Lung (tissue), 11 donors: ENCODE measurements at regions not wholly inside any gene's neighbourhood (a gene's known extent, or its start where the extent isn't known, plus 50 kb on each side); places are given as distances from the start of the nearest gene placed in this dataset.
"Not testable (repeated sequence)": the region's sequence is repeated elsewhere in the genome, so short reads cannot be mapped to it uniquely, and the experiment has no call there.

ENCODE experiments used
- ATAC-seq: fragments of 200-7000 bp; cut with Tn5 transposase; one replicate; pipeline ENCODE4 v1.9.1; 2020; ENCODE audit warnings: moderate number of reproducible peaks; ENCODE audit not compliant: insufficient read depth, low FRiP score
- DNase-seq, 3 donors: peaks; one replicate each; pipeline ENCODE4 v3.0.0-alpha.2; 2013 to 2017
- H3K27ac ChIP-seq, 2 donors: one replicate each; pipeline ENCODE4 v1.5.1; 2013; ENCODE audit warnings: mild to moderate bottlenecking in 2 of 2, moderate library complexity in 2 of 2, control low read depth in 1 of 2, inconsistent platforms in 1 of 2, low read depth in 1 of 2, low read length in 1 of 2
- H3K27me3 ChIP-seq, 3 donors: one replicate each; pipeline ENCODE4 v1.5.1; 2013; ENCODE audit warnings: low read length in 2 of 3; ENCODE audit not compliant: control insufficient read depth in 3 of 3, insufficient read depth in 3 of 3
- H3K36me3 ChIP-seq, 4 donors: one replicate each; pipeline ENCODE4 v1.5.1; 2013; ENCODE audit warnings: low read length in 4 of 4, mild to moderate bottlenecking in 1 of 4, moderate library complexity in 1 of 4; ENCODE audit not compliant: control insufficient read depth in 4 of 4, insufficient read depth in 4 of 4
- H3K4me1 ChIP-seq, 5 donors: one replicate each; pipeline ENCODE4 v1.5.1; 2013; ENCODE audit warnings: low read length in 5 of 5, mild to moderate bottlenecking in 2 of 5, moderate library complexity in 1 of 5; ENCODE audit not compliant: control insufficient read depth in 5 of 5, insufficient read depth in 5 of 5
- H3K4me3 ChIP-seq: one replicate; pipeline ENCODE4 v1.5.1; 2013; ENCODE audit warnings: mild to moderate bottlenecking, control low read depth, moderate library complexity
- H3K9ac ChIP-seq, 2 donors: one replicate each; pipeline ENCODE4 v1.5.1; 2013; ENCODE audit warnings: low read length in 2 of 2, control low read depth in 1 of 2; ENCODE audit not compliant: insufficient read depth in 1 of 2
- H3K9me3 ChIP-seq, 4 donors: one replicate each; pipeline ENCODE4 v1.5.1; 2013; ENCODE audit warnings: low read length in 3 of 4, mild to moderate bottlenecking in 1 of 4, moderate library complexity in 1 of 4; ENCODE audit not compliant: control insufficient read depth in 4 of 4, insufficient read depth in 3 of 4
- CTCF ChIP-seq: IDR thresholded peaks from 2 replicates; pipeline ENCODE4 v1.5.1; 2012; ENCODE audit warnings: mild to moderate bottlenecking; ENCODE audit errors: control extremely low read depth, extremely low read depth
- WGBS, 2 donors: extraction: QIAGEN DNeasy Blood & Tissue Kit; methylation state at CpG; one replicate each; pipeline ENCODE4 v1.1.7; 2013; 5-methylcytosine and 5-hydroxymethylcytosine counted together
- donor health status: control.
- donor health status: control.
- donor health status: Bipolar disorder and iron deficiency.
- donor health status: healthy.
- donor health status: DM: yes; HTN: yes; CAD: no.

GRCh38 chr11:116368784-116369183 is 404.0 kb downstream of the BUD13 start:
- Histone ChIP-seq H3K27me3 (no peaks in the 10 kb centered on the region), H3K27ac (no peak overlapping the region), H3K36me3 (no peaks in the 10 kb centered on the region), H3K9me3 (peaks cover 0 to 4% (median 0%) of the 10 kb centered on the region in 4 donors), H3K4me1 (peaks cover 0 to 6% (median 2%) of the 10 kb centered on the region in 5 donors), H3K4me3 (no peak overlapping the region), H3K9ac (no peak overlapping the region)
- no peak for ATAC-seq
- no peak for DNase-seq
- 67 to 74% methylated on average over 5 of the region's 5 CpGs for WGBS, 2 donors
- no peak for TF ChIP-seq CTCF

- H3K27ac ChIP-seq: no peak overlapping the region
- no peak for ATAC-seq
- peaks cover 0 to 6% (median 2%) of the 10 kb centered on the region in 5 donors for H3K4me1 ChIP-seq
- 32 to 38% methylated on average over 4 of the region's 4 CpGs for WGBS, 2 donors
- H3K9me3 ChIP-seq: peaks cover 0 to 4% (median 0%) of the 10 kb centered on the region in 4 donors
- no peaks in the 10 kb centered on the region for H3K27me3 ChIP-seq
- no peaks in the 10 kb centered on the region for H3K36me3 ChIP-seq
- no peak for TF ChIP-seq CTCF
- H3K9ac ChIP-seq: no peak overlapping the region
- H3K4me3 ChIP-seq: no peak overlapping the region
- DNase-seq: no peak
Measured at GRCh38 chr11:116366980-116367645, 405.7 kb downstream of the BUD13 start.

GRCh38 chr11:116366451-116366850 is 406.3 kb downstream of the BUD13 start:
- Histone ChIP-seq H3K4me3 (no peak overlapping the region), H3K4me1 (peaks cover 0 to 6% (median 2%) of the 10 kb centered on the region in 5 donors), H3K9ac (no peak overlapping the region), H3K9me3 (peaks cover 0 to 4% (median 0%) of the 10 kb centered on the region in 4 donors), H3K36me3 (no peaks in the 10 kb centered on the region), H3K27me3 (no peaks in the 10 kb centered on the region), H3K27ac (no peak overlapping the region)
- TF ChIP-seq CTCF: no peak
- DNase-seq: no peak
- ATAC-seq: no peak
- 42 to 62% methylated on average over 1 of the region's 1 CpG for WGBS, 2 donors

GRCh38 chr11:116364925-116365324 is 407.9 kb downstream of the BUD13 start:
- H3K27me3 ChIP-seq, DNase-seq, H3K36me3 ChIP-seq, H3K27ac ChIP-seq, H3K9me3 ChIP-seq, H3K4me1 ChIP-seq, H3K4me3 ChIP-seq, ATAC-seq, H3K9ac ChIP-seq: not testable (repeated sequence)
- WGBS, 2 donors: 84 to 96% methylated on average over 4 of the region's 4 CpGs
